Mesenchymal stem cell (in vitro differentiated cells and primary cell): ENCODE measurements at regions not wholly inside any gene's neighbourhood (a gene's known extent, or its start where the extent isn't known, plus 50 kb on each side); places are given as distances from the start of the nearest gene placed in this dataset.
"Not testable (repeated sequence)": the region's sequence is repeated elsewhere in the genome, so short reads cannot be mapped to it uniquely, and the experiment has no call there.

Experiments used
- DNase-seq: peaks from one replicate; pipeline ENCODE4 v3.0.0-alpha.2; 2013
- H2AFZ ChIP-seq: one replicate; pipeline ENCODE4 v1.6.1; 2013; ENCODE audit warnings: low read depth, mild to moderate bottlenecking, control low read depth, inconsistent platforms, low read length, moderate library complexity
- H2AK5ac ChIP-seq: 2 replicates; pipeline ENCODE4 v1.6.1; 2013; ENCODE audit warnings: low read length, moderate library complexity, mild to moderate bottlenecking, inconsistent platforms; ENCODE audit not compliant: severe bottlenecking
- H2BK120ac ChIP-seq: one replicate; pipeline ENCODE4 v1.6.1; 2013; ENCODE audit warnings: low read depth, mild to moderate bottlenecking, inconsistent platforms, low read length, moderate library complexity
- H2BK12ac ChIP-seq, 2 experiments: one replicate each; pipeline ENCODE4 v1.6.1; 2013; ENCODE audit warnings: inconsistent platforms in 2 of 2, low read length in 2 of 2, mild to moderate bottlenecking in 2 of 2, moderate library complexity in 2 of 2, control low read depth in 1 of 2
- H2BK15ac ChIP-seq: one replicate; pipeline ENCODE4 v1.6.1; 2013; ENCODE audit warnings: mild to moderate bottlenecking, low read depth, inconsistent platforms; ENCODE audit not compliant: poor library complexity, severe bottlenecking
- H2BK5ac ChIP-seq: 2 replicates; pipeline ENCODE4 v1.6.1; 2013; ENCODE audit warnings: low read depth, mild to moderate bottlenecking, low read length, control low read depth, inconsistent platforms; ENCODE audit not compliant: poor library complexity, severe bottlenecking
- H3K14ac ChIP-seq, 2 experiments: one replicate each; pipeline ENCODE4 v1.6.1; 2013; ENCODE audit warnings: inconsistent platforms in 2 of 2, low read length in 2 of 2, control low read depth in 1 of 2, mild to moderate bottlenecking in 1 of 2, moderate library complexity in 1 of 2
- H3K18ac ChIP-seq, 2 experiments: one replicate each; pipeline ENCODE4 v1.6.1; 2013; ENCODE audit warnings: inconsistent platforms in 2 of 2, low read length in 2 of 2, control low read depth in 1 of 2, low read depth in 1 of 2, mild to moderate bottlenecking in 1 of 2
- H3K23ac ChIP-seq, 2 experiments: one replicate each; pipeline ENCODE4 v1.6.1; 2013; ENCODE audit warnings: inconsistent platforms in 2 of 2, low read length in 2 of 2, mild to moderate bottlenecking in 2 of 2, moderate library complexity in 2 of 2, control low read depth in 1 of 2
- H3K27ac ChIP-seq: 2 replicates; pipeline ENCODE4 v1.5.1; 2013; ENCODE audit warnings: mild to moderate bottlenecking, moderate library complexity, low read length, control low read depth, inconsistent platforms; ENCODE audit not compliant: poor library complexity, severe bottlenecking
- H3K27me3 ChIP-seq, 2 experiments: 2 replicates each; pipeline versions ENCODE4 v1.6.1 to v1.7.0; 2013; ENCODE audit warnings: low read length in 2 of 2, mild to moderate bottlenecking in 2 of 2, moderate library complexity in 2 of 2, control low read depth in 1 of 2, inconsistent platforms in 1 of 2; ENCODE audit not compliant: control insufficient read depth in 1 of 2, insufficient read depth in 1 of 2
- H3K36me3 ChIP-seq, 2 experiments: 2 replicates each; pipeline versions ENCODE4 v1.6.1 to v1.7.0; 2013; ENCODE audit warnings: low read length in 2 of 2, control low read depth in 1 of 2, inconsistent platforms in 1 of 2, low read depth in 1 of 2, mild to moderate bottlenecking in 1 of 2; ENCODE audit not compliant: insufficient read depth in 2 of 2, control insufficient read depth in 1 of 2
- H3K4ac ChIP-seq, 2 experiments: one replicate each; pipeline ENCODE4 v1.6.1; 2013; ENCODE audit warnings: inconsistent platforms in 2 of 2, low read length in 2 of 2, mild to moderate bottlenecking in 2 of 2, moderate library complexity in 2 of 2, control low read depth in 1 of 2, low read depth in 1 of 2
- H3K4me1 ChIP-seq: 2 replicates; pipeline ENCODE4 v1.6.1; 2013; ENCODE audit warnings: low read depth, low read length, control low read depth; ENCODE audit not compliant: control insufficient read depth, insufficient read depth
- H3K4me2 ChIP-seq: 2 replicates; pipeline ENCODE4 v1.6.1; 2013; ENCODE audit warnings: low read length, mild to moderate bottlenecking, inconsistent platforms; ENCODE audit not compliant: poor library complexity, severe bottlenecking
- H3K4me3 ChIP-seq, 2 experiments: 2 replicates each; pipeline versions ENCODE4 v1.5.1 to v1.7.0; 2013; ENCODE audit warnings: low read length in 2 of 2, mild to moderate bottlenecking in 2 of 2, control low read depth in 1 of 2, low read depth in 1 of 2; ENCODE audit not compliant: insufficient read depth in 1 of 2
- H3K79me1 ChIP-seq: replicated peaks from 2 replicates; pipeline ENCODE4 v1.6.1; 2013; ENCODE audit warnings: mild to moderate bottlenecking, control low read depth, low read length, inconsistent platforms; ENCODE audit not compliant: poor library complexity, severe bottlenecking
- H3K9ac ChIP-seq: 2 replicates; pipeline ENCODE4 v1.7.0; 2013; ENCODE audit warnings: mild to moderate bottlenecking, low read length, moderate library complexity
- H3K9me3 ChIP-seq: 2 replicates; pipeline ENCODE4 v1.7.0; 2013; ENCODE audit warnings: mild to moderate bottlenecking, low read length; ENCODE audit not compliant: control insufficient read depth
- H4K8ac ChIP-seq: one replicate; pipeline ENCODE4 v1.6.1; 2013; ENCODE audit warnings: inconsistent platforms, mild to moderate bottlenecking, low read length, moderate library complexity
- H4K91ac ChIP-seq: one replicate; pipeline ENCODE4 v1.6.1; 2013; ENCODE audit warnings: mild to moderate bottlenecking, low read length, inconsistent platforms
- WGBS: methylation state at CpG from one replicate; pipeline ENCODE4 v1.1.7; 2013; ENCODE audit warnings: mixed read lengths; 5-methylcytosine and 5-hydroxymethylcytosine counted together

- WGBS, result 57% methylated on average over 8 of the region's 10 CpGs
- H3K4me3 ChIP-seq, result no peak overlapping the region
- H2BK12ac ChIP-seq, result no peak overlapping the region
Observed at GRCh38 chr14:106235356-106236159, 709.2 kb downstream of the TMEM121 start.

DNA sequence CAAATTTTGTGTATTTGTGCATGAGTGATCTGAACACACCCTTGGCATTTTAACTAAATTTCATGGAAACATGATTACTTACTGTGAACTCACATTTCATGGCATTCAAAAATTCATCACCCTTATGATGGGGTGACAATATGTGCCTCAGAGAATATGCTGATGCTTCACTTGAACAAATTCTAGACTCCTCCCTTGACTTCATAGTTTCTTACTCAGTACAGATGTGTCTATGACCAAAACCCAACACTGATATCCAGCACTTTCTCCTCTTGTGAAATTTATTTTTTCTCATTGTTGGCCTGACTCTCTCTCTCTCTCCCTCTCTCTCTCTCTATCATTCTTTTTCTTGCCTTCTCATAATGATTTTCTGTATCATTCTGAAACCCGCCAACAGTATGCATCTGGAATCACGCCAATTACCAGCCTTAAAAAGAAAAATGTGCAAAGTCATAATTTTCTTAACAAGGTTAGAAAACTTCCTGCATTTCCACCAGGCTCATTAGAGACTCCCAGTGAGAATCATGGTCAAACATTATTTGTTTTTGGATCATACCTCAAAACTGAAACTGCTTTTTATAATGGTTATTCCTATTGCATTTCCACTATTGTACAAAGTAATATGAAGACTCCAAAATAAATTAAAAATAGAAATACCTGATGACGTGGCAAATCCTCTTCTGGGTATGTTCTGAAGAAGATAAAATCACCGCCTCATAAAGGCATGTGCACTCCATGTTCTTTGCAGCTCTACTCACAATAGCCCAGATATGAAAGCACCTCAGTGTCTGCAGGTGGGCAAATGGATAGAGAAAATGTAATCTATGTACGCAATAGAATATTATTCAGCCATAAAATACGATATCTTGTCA, 722.2 kb downstream of the TMEM121 start:
- Histone ChIP-seq H2BK12ac (no peak overlapping the region), H2AFZ (no peak overlapping the region), H3K79me1 (no peaks in the 10 kb centered on the region), H3K27me3 (no peaks in the 10 kb centered on the region), H2BK5ac (no peak overlapping the region), H3K9me3 (no peaks in the 10 kb centered on the region), H3K9ac (no peak overlapping the region), H4K91ac (no peak overlapping the region), H3K4me3 (no peak overlapping the region), H3K36me3 (no peaks in the 10 kb centered on the region), H3K4me2 (no peak overlapping the region), H3K27ac (no peak overlapping the region), H4K8ac (no peak overlapping the region), H3K4me1 (no peaks in the 10 kb centered on the region), H3K14ac (no peak overlapping the region), H3K18ac (no peak overlapping the region), H2AK5ac (no peak overlapping the region), H2BK15ac (no peak overlapping the region), H3K23ac (no peak overlapping the region), H3K4ac (no peak overlapping the region), H2BK120ac (no peak overlapping the region)
- DNase-seq, result no peak
- WGBS, result 66% methylated on average over 4 of the region's 6 CpGs

More at GRCh38 chr14:106235356-106236159, 709.2 kb downstream of the TMEM121 start:
- Histone ChIP-seq H3K9ac (no peak overlapping the region), H2AK5ac (no peak overlapping the region), H2AFZ (no peak overlapping the region), H4K8ac (no peak overlapping the region), H4K91ac (no peak overlapping the region), H3K4me1 (no peaks in the 10 kb centered on the region), H3K23ac (no peak overlapping the region), H3K4ac (no peak overlapping the region), H3K4me2 (no peak overlapping the region), H3K36me3 (no peaks in the 10 kb centered on the region), H3K18ac (no peak overlapping the region), H3K27me3 (no peaks in the 10 kb centered on the region), H3K27ac (no peak overlapping the region), H2BK120ac (no peak overlapping the region), H3K79me1 (no peaks in the 10 kb centered on the region), H3K9me3 (no peaks in the 10 kb centered on the region), H2BK5ac (no peak overlapping the region), H2BK15ac (no peak overlapping the region), H3K14ac (no peak overlapping the region)
- DNase-seq, result no peak

GRCh38 chr14:106253995-106254394, 727.6 kb downstream of the TMEM121 start:
- not testable (repeated sequence) for H2BK120ac ChIP-seq, H2BK15ac ChIP-seq, H3K4me1 ChIP-seq, H3K79me1 ChIP-seq, H2BK12ac ChIP-seq, H3K14ac ChIP-seq, H3K23ac ChIP-seq, H4K8ac ChIP-seq, H3K4me3 ChIP-seq, H3K4ac ChIP-seq, H4K91ac ChIP-seq, H2AK5ac ChIP-seq, H3K27me3 ChIP-seq, H3K9ac ChIP-seq, H3K36me3 ChIP-seq, H3K27ac ChIP-seq, H3K9me3 ChIP-seq, DNase-seq, H2BK5ac ChIP-seq, H2AFZ ChIP-seq, H3K4me2 ChIP-seq, H3K18ac ChIP-seq
- WGBS, result 28% methylated on average over 3 of the region's 5 CpGs

DNA sequence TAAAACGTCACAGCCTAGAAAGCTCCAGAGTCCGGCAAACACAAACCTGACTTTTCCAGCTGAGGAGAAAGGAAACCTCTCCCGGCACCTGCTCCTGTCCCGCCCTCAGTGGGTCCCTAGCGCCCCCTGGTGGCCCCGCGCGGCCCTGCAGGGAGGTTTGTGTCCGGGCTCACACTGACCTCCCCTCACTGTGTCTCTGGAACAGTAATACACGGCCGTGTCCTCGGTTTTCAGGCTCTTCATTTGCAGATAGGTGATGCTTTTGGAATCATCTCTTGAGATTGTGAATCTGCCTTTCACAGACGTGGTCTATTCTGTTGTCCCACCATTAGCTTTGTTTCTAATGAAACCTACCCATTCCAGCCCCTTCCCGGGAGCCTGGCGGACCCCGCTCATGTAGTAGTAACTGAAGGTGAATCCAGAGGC, 731.2 kb downstream of the TMEM121 start:
- H2AFZ ChIP-seq, H3K4me3 ChIP-seq, H3K4ac ChIP-seq, H2AK5ac ChIP-seq, H3K4me1 ChIP-seq, H3K36me3 ChIP-seq, H2BK12ac ChIP-seq, H2BK5ac ChIP-seq, H3K23ac ChIP-seq, H3K4me2 ChIP-seq, H3K9me3 ChIP-seq, H3K9ac ChIP-seq, H4K8ac ChIP-seq, H3K27me3 ChIP-seq, H3K27ac ChIP-seq, H3K79me1 ChIP-seq, H2BK120ac ChIP-seq, H3K14ac ChIP-seq, H2BK15ac ChIP-seq, H3K18ac ChIP-seq, DNase-seq, H4K91ac ChIP-seq: not testable (repeated sequence)
- WGBS, result 55% methylated on average over 14 of the region's 16 CpGs
